ENCODE measurements at regions not wholly inside any gene's neighbourhood (a gene's known extent, or its start where the extent isn't known, plus 50 kb on each side); places are given as distances from the start of the nearest gene placed in this dataset.

- Histone ChIP-seq H3K27ac (no peak overlapping the region), H3K9me3 (no peaks in the 10 kb centered on the region), H3K27me3 (no peaks in the 10 kb centered on the region), H3K4me3 (no peak overlapping the region), H3K36me3 (peaks cover 3 to 79% (median 15%) of the 10 kb centered on the region in 4 donors), H3K4me1 (no peaks in the 10 kb centered on the region)
- ATAC-seq (ENCODE audit: low FRiP score in 2 of 2) (no peak), DNase-seq (no peak)
- 89 to 95% methylated on average over 1 of the region's 1 CpG for WGBS, 2 donors
- TF ChIP-seq POLR2A (IDR thresholded peaks at IDR 0.05) = no peak
- no peak for TF ChIP-seq POLR2AphosphoS5 (IDR thresholded peaks at IDR 0.05)
- no peak for TF ChIP-seq CTCF (IDR thresholded peaks at IDR 0.05)
- no peak for TF ChIP-seq EP300 (IDR thresholded peaks at IDR 0.05)
Observed at GRCh38 chr5:146254223-146254622, 50.8 kb downstream of the RBM27 start.

GRCh38 chr5:146273109-146273508 is 65.5 kb upstream of the POU4F3 start:
- no peaks in the 10 kb centered on the region for H3K27me3 ChIP-seq
- ATAC-seq (ENCODE audit: low FRiP score in 2 of 2) (no peak), DNase-seq (no peak)
- H3K4me3 ChIP-seq = no peak overlapping the region
- H3K27ac ChIP-seq = no peak overlapping the region
- no peaks in the 10 kb centered on the region for H3K4me1 ChIP-seq
- peaks cover 16 to 95% (median 44%) of the 10 kb centered on the region in 4 donors for H3K36me3 ChIP-seq
- no peaks in the 10 kb centered on the region for H3K9me3 ChIP-seq
- no peak for TF ChIP-seq POLR2A (IDR thresholded peaks at IDR 0.05)
- TF ChIP-seq EP300 (IDR thresholded peaks at IDR 0.05) = no peak
- TF ChIP-seq CTCF (IDR thresholded peaks at IDR 0.05) = no peak
- TF ChIP-seq POLR2AphosphoS5 (IDR thresholded peaks at IDR 0.05) = no peak

DNA sequence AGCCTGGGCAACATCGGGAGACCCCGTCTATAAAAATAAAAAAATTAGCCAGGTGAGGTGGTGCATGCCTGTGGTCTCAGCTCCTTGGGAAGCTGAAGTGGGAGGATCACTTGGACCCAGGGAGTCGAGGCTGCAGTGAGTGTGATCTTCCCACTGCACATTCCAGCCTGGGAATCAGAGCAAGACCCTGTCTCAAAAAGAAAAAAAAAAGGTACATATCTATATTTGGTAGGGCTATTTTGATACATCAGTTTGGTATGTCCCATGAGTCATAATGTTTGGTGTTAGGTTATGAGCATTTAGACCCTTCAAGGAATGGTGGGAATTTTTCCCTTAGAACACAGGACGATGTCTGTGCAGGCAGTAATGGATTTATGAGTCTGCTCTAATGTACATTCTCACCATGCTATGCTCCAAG is 55.3 kb upstream of the POU4F3 start:
- no peaks in the 10 kb centered on the region for H3K27me3 ChIP-seq
- no peaks in the 10 kb centered on the region for H3K4me1 ChIP-seq
- 77 to 79% methylated on average over 4 of the region's 4 CpGs for WGBS, 2 donors
- H3K9me3 ChIP-seq = no peaks in the 10 kb centered on the region
- no peak overlapping the region for H3K4me3 ChIP-seq
- TF ChIP-seq CTCF (IDR thresholded peaks at IDR 0.05) (no peak), POLR2AphosphoS5 (IDR thresholded peaks at IDR 0.05) (no peak), POLR2A (IDR thresholded peaks at IDR 0.05) (no peak), EP300 (IDR thresholded peaks at IDR 0.05) (no peak)
- ATAC-seq (ENCODE audit: low FRiP score in 2 of 2) (no peak), DNase-seq (no peak)
- no peak overlapping the region for H3K27ac ChIP-seq
- peaks cover 0 to 73% (median 25%) of the 10 kb centered on the region in 4 donors for H3K36me3 ChIP-seq

DNA sequence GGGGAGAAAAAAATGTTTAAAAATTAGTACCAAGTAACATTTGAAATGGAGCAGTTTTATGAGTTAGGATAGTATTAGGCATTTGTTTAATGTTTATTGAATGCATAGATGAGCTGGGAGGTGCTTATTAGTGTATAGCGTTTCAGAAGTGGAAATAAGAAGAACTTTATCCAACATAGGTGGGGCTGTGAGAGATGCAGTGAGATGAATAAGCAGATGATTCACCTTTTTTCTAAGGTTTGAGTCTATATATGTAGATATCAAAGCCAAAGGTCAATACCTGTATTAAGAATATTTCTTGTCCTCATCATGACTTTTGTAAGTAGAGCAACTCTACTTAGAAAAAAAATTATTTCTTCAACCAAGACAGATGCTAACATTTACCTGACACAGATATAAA is 54.6 kb upstream of the POU4F3 start:
- H3K36me3 ChIP-seq = peaks cover 0 to 72% (median 22%) of the 10 kb centered on the region in 4 donors
- ATAC-seq (ENCODE audit: low FRiP score in 2 of 2) = no peak
- no peak for DNase-seq
- no peak overlapping the region for H3K27ac ChIP-seq
- H3K4me1 ChIP-seq = no peaks in the 10 kb centered on the region
- no peak overlapping the region for H3K4me3 ChIP-seq
- TF ChIP-seq POLR2AphosphoS5 (IDR thresholded peaks at IDR 0.05) (no peak), POLR2A (IDR thresholded peaks at IDR 0.05) (no peak), EP300 (IDR thresholded peaks at IDR 0.05) (no peak), CTCF (IDR thresholded peaks at IDR 0.05) (no peak)
- no peaks in the 10 kb centered on the region for H3K27me3 ChIP-seq
- 91 to 95% methylated on average over 1 of the region's 1 CpG for whole genome bisulfite sequencing, 2 donors
- H3K9me3 ChIP-seq = no peaks in the 10 kb centered on the region
